ENCODE measurements at regions not wholly inside any gene's neighbourhood (a gene's known extent, or its start where the extent isn't known, plus 50 kb on each side); places are given as distances from the start of the nearest gene placed in this dataset.

- no peak for DNase-seq (ENCODE audit: low spot score)
- H3K9me3 Mint-ChIP-seq, result peaks cover 3% of the 10 kb centered on the region; the same call in 2 of the 3 replicates
- no peak overlapping the region for H3K4me2 ChIP-seq
- H3K4me3 Mint-ChIP-seq, result no peak overlapping the region
- H3K4me1 Mint-ChIP-seq, result no peaks in the 10 kb centered on the region; the same call in 2 of the 3 replicates
- H3K36me3 Mint-ChIP-seq (ENCODE audit: low read depth), result peaks cover 11% of the 10 kb centered on the region; the same call in 2 of the 3 replicates
- no peak overlapping the region for H3K4me3 ChIP-seq
- no peak overlapping the region for H3K27ac Mint-ChIP-seq
- H4K20me1 ChIP-seq (replicated peaks; ENCODE audit: insufficient read depth), result no peaks in the 10 kb centered on the region
- TF ChIP-seq EZH2phosphoT487 (IDR thresholded peaks at IDR 0.05; ENCODE audit: unreplicated experiment) (no peak), ZNF114 (CRISPR knock-in tag; IDR thresholded peaks at IDR 0.05) (no peak), STAT1 (IDR thresholded peaks at IDR 0.05; ENCODE audit: unreplicated experiment) (no peak), JUNB (IDR thresholded peaks at IDR 0.05; ENCODE audit: unreplicated experiment) (no peak), REST (IDR thresholded peaks at IDR 0.05; ENCODE audit: unreplicated experiment) (no peak), NANOG (IDR thresholded peaks at IDR 0.05; ENCODE audit: borderline replicate concordance) (no peak), POLR2AphosphoS5 (IDR thresholded peaks at IDR 0.05; ENCODE audit: low read depth) (no peak), ZNF331 (CRISPR knock-in tag; IDR thresholded peaks at IDR 0.05; ENCODE audit: low read depth) (no peak), CTCF (conservative IDR thresholded peaks at IDR 0.05; ENCODE audit: low read depth in 2 of 2) (no peak), ZNF462 (CRISPR knock-in tag; IDR thresholded peaks at IDR 0.05) (no peak), CREB1 (CRISPR knock-in tag; IDR thresholded peaks at IDR 0.05; ENCODE audit: low read depth) (no peak), ETS1 (IDR thresholded peaks at IDR 0.05) (no peak), EZH2 (IDR thresholded peaks at IDR 0.05; ENCODE audit: low read depth, unreplicated experiment) (no peak)
- H3K36me3 ChIP-seq (ENCODE audit: insufficient read depth), result no peaks in the 10 kb centered on the region
- H3K27me3 ChIP-seq (ENCODE audit: insufficient read depth), result no peaks in the 10 kb centered on the region
- ATAC-seq, result no peak
- no peaks in the 10 kb centered on the region for H3K9me2 ChIP-seq (ENCODE audit: insufficient read depth)
- no peak overlapping the region for H3K27ac ChIP-seq (ENCODE audit: low read depth)
- H3F3A ChIP-seq (replicated peaks; ENCODE audit: low read depth), result no peaks in the 10 kb centered on the region
- peaks cover 3% of the 10 kb centered on the region for H3K27me3 Mint-ChIP-seq (ENCODE audit: insufficient read depth, low read depth, poor library complexity)
- H3K4me1 ChIP-seq (ENCODE audit: insufficient read depth), result no peaks in the 10 kb centered on the region
- no peak overlapping the region for H2AFZ ChIP-seq
- no peaks in the 10 kb centered on the region for H3K79me2 ChIP-seq (replicated peaks; ENCODE audit: insufficient read depth)
These were observed 219.9 kb downstream of the SEMA6A start for GRCh38 chr5:116354699-116355098.

All from GM23338 (cell line).